GM18520 (cell line): ENCODE measurements at regions not wholly inside any gene's neighbourhood (a gene's known extent, or its start where the extent isn't known, plus 50 kb on each side); places are given as distances from the start of the nearest gene placed in this dataset.

Experiments
- ATAC-seq: cut with Tn5 transposase; IDR thresholded peaks from one replicate; pipeline ENCODE4 v1.9.1; 2021; ENCODE audit not compliant: unreplicated experiment

- no peak for ATAC-seq
Measured at GRCh38 chr12:125650587-125650986, 585.4 kb downstream of the AACS start.

DNA sequence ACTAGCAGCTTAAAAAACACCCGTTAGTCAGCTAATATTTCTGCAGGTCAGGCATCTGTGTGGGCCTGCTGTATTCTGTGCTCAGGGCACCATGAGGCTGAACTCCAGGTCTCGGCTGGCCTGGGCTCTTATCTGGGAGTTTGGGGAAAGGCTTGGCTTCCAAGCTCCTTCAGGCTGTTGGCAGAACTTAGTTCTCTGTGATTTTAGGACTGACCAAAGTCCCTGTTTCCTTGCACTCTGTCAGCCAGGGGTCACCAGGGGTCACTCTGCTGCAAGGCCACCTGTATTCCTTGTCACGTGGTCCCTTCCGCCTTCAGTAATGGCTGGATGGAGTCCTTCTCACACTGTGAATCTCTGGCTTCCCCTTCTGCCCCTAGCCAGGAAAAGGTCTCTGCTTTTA is 586.4 kb downstream of the AACS start:
- no peak for ATAC-seq

DNA sequence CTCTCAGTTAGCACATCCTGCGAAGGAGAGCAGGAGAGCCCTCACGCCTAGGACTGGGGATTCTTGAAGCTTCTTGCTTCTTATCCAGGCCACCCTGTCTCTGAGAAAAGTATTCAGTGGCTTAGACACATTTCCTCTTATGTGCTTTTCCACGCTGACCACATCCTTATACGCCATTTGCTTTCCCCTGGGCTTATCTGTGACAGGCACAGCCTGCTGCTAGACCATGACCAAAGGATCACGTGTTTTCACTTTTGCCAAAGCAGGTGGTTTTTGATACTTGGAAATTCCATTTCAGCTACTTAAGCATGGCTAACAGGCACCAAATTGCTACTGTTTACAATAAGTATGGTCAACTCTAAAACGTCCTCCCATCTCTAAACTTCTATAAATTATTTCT is 587.4 kb downstream of the AACS start:
- ATAC-seq: no peak

GRCh38 chr12:125657681-125658080 is 592.4 kb downstream of the AACS start:
- no peak for ATAC-seq

GRCh38 chr12:125674554-125675338 is 609.5 kb downstream of the AACS start:
- no peak for ATAC-seq

DNA sequence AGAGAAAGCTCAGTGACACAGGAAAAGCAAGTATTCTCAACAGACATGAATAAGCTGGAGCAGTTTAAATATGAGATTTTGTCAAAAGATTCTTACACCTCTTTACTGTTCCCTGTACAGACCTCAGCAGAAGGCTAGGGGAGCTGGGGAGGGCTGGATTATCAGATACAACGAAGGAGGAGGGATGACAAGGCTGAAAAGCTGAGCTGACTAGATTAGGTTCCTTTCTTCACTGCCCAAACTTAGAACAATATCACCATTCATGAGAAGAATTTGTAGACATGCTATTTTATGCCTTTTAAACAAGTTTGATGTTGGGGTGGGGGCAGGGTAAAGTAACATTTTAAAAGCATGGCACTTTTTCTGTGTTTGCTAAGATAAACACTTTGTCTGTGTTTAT is 611.1 kb downstream of the AACS start:
- no peak for ATAC-seq

- no peak for ATAC-seq
Measured at GRCh38 chr12:125677829-125678228, 612.6 kb downstream of the AACS start.

GRCh38 chr12:125678589-125678993 is 613.4 kb downstream of the AACS start:
- ATAC-seq: no peak

GRCh38 chr12:125683748-125684381 is 618.6 kb downstream of the AACS start:
- ATAC-seq: no peak

- ATAC-seq: no peak
Measured at GRCh38 chr12:125684968-125685790, 619.9 kb downstream of the AACS start.

- ATAC-seq: no peak
Measured at GRCh38 chr12:125685915-125686314, 620.7 kb downstream of the AACS start.

DNA sequence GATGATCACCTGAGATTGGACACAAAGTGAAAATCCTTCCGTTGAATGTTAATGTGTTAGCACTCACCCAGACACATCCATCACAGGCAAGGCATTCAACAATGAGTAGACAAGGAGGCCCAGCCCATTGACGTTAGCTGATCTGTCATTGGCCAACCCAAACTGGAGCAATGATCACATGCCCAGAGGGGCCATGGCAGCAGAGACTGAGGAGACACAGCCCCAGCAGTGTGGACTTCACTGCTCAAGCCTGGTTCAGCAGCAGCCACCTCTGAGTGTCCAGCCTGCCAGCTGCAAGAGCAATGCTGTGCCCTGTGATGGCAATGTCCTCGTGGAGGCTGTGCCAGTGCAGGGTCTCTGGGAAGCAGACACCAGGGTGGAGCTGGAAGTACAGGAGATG is 622.2 kb downstream of the AACS start:
- no peak for ATAC-seq

DNA sequence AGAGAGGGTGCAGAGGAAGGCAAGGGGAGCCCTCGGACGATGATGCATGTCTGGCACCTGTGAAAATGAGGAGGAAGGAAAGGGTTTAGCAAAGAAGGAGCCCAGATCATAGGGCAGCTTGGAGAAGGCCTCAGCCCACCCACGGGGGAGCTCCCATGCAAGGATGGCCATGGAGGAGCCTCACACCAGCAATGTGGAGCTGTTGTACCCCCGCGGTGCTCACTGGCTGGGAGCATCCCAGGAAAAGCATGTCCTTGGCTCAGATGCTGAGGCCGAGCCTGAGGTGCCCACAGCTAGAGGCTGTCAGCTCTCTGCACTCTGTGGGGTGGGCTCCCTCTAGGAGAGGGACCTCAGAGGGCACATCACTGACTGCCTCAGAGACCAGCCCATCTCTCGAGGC is 622.6 kb downstream of the AACS start:
- no peak for ATAC-seq

DNA sequence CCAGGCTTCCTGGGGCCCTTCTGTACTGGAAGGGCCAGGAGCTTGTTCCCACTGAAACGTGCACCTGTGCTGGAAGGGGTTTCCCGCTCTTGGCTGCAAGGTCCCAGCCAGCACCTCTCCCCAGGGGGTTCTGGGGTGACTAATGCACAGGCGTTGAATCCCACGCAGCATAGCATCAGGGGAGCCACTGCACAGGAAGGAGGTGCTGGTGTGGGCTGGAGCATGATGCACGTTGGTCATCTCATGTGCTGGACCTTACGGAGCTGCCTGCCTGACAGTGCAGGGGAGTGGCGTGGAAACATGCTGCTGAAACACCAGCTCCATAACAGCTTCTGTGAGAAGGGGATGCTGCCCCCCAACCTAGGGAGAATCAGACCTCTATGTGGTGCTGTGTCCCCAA is 623.0 kb downstream of the AACS start:
- no peak for ATAC-seq

DNA sequence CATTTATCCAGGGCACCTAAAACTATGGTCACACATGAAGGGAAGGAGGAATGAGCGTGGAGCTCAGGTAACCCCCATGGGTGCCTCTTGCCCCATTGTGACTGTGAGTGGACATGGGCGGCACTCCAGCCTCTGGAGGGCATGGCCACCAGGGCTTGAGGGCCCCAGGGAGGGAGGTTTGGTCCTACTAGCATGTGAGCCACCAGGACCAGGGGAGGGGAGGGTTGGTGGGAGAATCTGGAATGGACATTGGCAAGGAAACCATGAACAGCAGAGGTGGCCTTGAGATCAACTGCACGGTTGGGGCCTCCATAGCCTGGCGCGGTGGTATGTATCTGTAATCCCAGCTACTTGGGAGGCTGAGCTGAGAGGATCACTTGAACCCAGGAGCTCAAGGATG is 623.6 kb downstream of the AACS start:
- no peak for ATAC-seq

- no peak for ATAC-seq
Measured at GRCh38 chr12:125689576-125690410, 624.6 kb downstream of the AACS start.

GRCh38 chr12:125690841-125691240 is 625.6 kb downstream of the AACS start:
- no peak for ATAC-seq

DNA sequence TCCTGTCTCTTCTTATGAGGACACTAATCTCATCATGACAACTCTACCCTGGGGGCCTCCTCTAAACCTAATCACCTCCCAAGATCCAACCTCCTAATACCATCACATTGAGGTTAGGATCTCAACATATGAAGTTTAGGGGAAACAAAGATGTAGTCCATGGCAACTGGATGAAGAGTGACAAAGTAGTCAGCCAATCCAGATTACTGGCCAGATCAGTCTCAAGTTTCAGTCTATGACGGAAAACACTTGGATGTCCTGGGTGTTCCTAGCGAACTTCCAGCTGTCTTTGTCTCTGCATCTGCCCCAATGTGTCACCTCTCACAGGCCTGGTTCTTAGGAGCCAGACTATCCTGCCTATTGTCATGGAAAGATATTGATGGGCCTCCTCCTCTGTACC is 630.8 kb downstream of the AACS start:
- no peak for ATAC-seq

- no peak for ATAC-seq
Measured at GRCh38 chr12:125704803-125705202, 639.6 kb downstream of the AACS start.

DNA sequence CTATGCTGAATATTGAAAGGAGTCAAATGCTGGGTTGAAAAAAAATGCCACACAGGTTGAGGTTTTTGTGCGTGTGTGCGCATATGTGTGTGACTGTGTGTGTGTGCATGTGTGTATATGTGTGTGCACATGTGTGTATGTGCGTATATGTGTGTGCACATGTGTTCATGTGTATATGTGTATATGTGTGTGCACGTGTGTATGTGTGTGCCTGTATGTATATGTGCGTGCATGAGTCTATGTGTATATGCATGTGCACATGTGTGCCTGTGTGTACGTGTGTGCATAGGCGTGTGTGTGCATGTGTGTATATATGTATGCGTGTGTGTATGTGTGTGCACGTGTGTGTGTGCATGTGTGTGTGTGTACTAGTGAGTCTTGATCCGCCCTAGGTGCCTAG is 655.7 kb downstream of the AACS start:
- ATAC-seq: no peak

DNA sequence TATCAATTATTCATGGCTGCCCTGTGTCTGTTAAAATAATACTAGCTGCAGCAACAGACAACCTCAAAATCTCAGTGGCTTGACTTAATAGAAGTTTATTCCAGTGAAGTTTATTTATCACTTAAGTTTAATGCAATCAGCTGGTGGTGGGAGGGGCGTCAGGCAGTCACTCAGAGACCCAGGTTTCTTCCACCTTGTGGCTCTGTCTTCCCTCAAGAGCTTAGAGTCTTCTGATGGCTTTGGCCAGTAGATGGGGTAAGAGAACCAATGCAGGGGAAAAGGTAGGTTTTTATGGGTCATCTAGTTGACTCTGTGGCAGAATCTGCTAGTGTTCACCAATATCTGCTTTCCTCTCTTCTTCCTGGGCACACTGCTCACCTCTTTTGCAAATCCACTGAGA is 668.9 kb downstream of the AACS start:
- no peak for ATAC-seq
